PC-3 (cell line): ENCODE measurements at regions not wholly inside any gene's neighbourhood (a gene's known extent, or its start where the extent isn't known, plus 50 kb on each side); places are given as distances from the start of the nearest gene placed in this dataset.

Experiments used
- CTCF ChIP-seq: fragments of 300-600 bp; sonication (generic); conservative IDR thresholded peaks from 2 replicates; pipeline ENCODE4 v1.5.1; 2017; ENCODE audit warnings: antibody characterized with exemption, low read depth, mild to moderate bottlenecking, low read length
- EZH2 ChIP-seq: fragments of 300-600 bp; sonication (generic); IDR thresholded peaks from one replicate; pipeline ENCODE4 v1.6.1; 2017; ENCODE audit warnings: antibody characterized with exemption, mild to moderate bottlenecking, low read length; ENCODE audit not compliant: unreplicated experiment
- EZH2phosphoT487 ChIP-seq: fragments of 300-600 bp; sonication (generic); IDR thresholded peaks from 2 replicates; pipeline ENCODE4 v1.6.1; 2018; ENCODE audit warnings: mild to moderate bottlenecking, antibody characterized with exemption, low read length, borderline replicate concordance

DNA sequence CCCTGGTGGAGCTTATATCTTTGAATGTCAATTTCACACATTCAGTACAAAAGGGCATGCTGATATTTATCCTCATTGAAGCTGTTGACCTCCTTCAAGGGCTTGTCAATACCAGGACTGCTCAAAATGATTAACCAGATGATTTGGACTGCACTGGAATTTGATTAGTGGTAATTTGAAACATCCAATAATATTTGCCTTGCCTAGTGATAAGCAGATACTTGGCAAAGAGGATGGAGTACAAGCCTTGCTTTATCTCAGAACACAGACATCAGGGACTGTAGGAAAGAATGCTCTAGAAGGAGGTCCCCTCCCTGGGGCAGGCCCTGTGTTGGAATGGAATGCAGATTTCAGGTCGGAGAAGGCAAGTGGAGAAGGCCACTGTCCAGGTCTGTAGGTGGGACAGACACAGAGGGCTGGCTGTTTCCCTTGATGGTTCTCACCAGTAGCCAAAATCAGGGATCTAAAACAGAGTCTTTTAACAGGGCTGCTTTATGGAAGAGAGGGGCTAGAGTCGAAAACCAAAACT lies 64.8 kb upstream of the ZNF648 start:
- TF ChIP-seq CTCF = no peak
- TF ChIP-seq EZH2 = no peak
- TF ChIP-seq EZH2phosphoT487 = no peak
